ENCODE measurements at regions not wholly inside any gene's neighbourhood (a gene's known extent, or its start where the extent isn't known, plus 50 kb on each side); places are given as distances from the start of the nearest gene placed in this dataset.
A peak's percentile ranks its signal among the peaks of the same experiment; 100 is the strongest.

- DNase-seq (ENCODE audit: low read depth), result no peak
Observed at GRCh38 chr2:239467956-239468490, 67.2 kb upstream of the HDAC4 start.

GRCh38 chr2:239467281-239467955, 66.6 kb upstream of the HDAC4 start:
- no peak for DNase-seq (ENCODE audit: low read depth)

- no peak for DNase-seq (ENCODE audit: low read depth)
Observed at GRCh38 chr2:239466755-239467271, 66.0 kb upstream of the HDAC4 start.

- DNase-seq (ENCODE audit: low read depth), result peak; percentile 44
Observed at GRCh38 chr2:239466061-239466754, 65.4 kb upstream of the HDAC4 start.

- DNase-seq (ENCODE audit: low read depth), result peak; percentile 68
Observed at GRCh38 chr2:239465017-239466001, 64.5 kb upstream of the HDAC4 start.

- no peak for DNase-seq (ENCODE audit: low read depth)
Observed at GRCh38 chr2:239464166-239465016, 63.6 kb upstream of the HDAC4 start.

- no peak for DNase-seq (ENCODE audit: low read depth)
Observed at GRCh38 chr2:239463541-239464165, 62.8 kb upstream of the HDAC4 start.

GRCh38 chr2:239462671-239463506, 62.1 kb upstream of the HDAC4 start:
- no peak for DNase-seq (ENCODE audit: low read depth)

- no peak for DNase-seq (ENCODE audit: low read depth)
Observed at GRCh38 chr2:239462191-239462515, 61.3 kb upstream of the HDAC4 start.

GRCh38 chr2:239461291-239462190, 60.7 kb upstream of the HDAC4 start:
- DNase-seq (ENCODE audit: low read depth), result no peak

GRCh38 chr2:239460780-239461179, 60.0 kb upstream of the HDAC4 start:
- DNase-seq (ENCODE audit: low read depth), result no peak

GRCh38 chr2:239459606-239460005, 58.8 kb upstream of the HDAC4 start:
- DNase-seq (ENCODE audit: low read depth), result no peak

- DNase-seq (ENCODE audit: low read depth), result no peak
Observed at GRCh38 chr2:239459056-239459455, 58.2 kb upstream of the HDAC4 start.

GRCh38 chr2:239457586-239458445, 57.0 kb upstream of the HDAC4 start:
- no peak for DNase-seq (ENCODE audit: low read depth)

GRCh38 chr2:239456940-239457339, 56.1 kb upstream of the HDAC4 start:
- no peak for DNase-seq (ENCODE audit: low read depth)

GRCh38 chr2:239455436-239456203, 54.8 kb upstream of the HDAC4 start:
- no peak for DNase-seq (ENCODE audit: low read depth)

GRCh38 chr2:239454507-239454906, 53.7 kb upstream of the HDAC4 start:
- DNase-seq (ENCODE audit: low read depth), result no peak
